HUES64 (cell line): ENCODE measurements at regions not wholly inside any gene's neighbourhood (a gene's known extent, or its start where the extent isn't known, plus 50 kb on each side); places are given as distances from the start of the nearest gene placed in this dataset.
A peak's percentile ranks its signal among the peaks of the same experiment; 100 is the strongest.
"Not testable (repeated sequence)": the region's sequence is repeated elsewhere in the genome, so short reads cannot be mapped to it uniquely, and the experiment has no call there.

Source experiments
- H3K27ac ChIP-seq: 2 replicates; pipeline ENCODE4 v1.7.0; 2013; ENCODE audit warnings: low read depth, low read length, inconsistent platforms
- H3K27me3 ChIP-seq: 2 replicates; pipeline ENCODE4 v1.6.1; 2013; ENCODE audit warnings: mild to moderate bottlenecking, low read length; ENCODE audit not compliant: insufficient read depth
- H3K36me3 ChIP-seq: 2 replicates; pipeline ENCODE4 v1.6.1; 2013; ENCODE audit warnings: mild to moderate bottlenecking, low read length; ENCODE audit not compliant: insufficient read depth
- H3K4me1 ChIP-seq: 2 replicates; pipeline ENCODE4 v1.6.1; 2013; ENCODE audit warnings: mild to moderate bottlenecking, low read length, moderate library complexity; ENCODE audit not compliant: insufficient read depth
- H3K4me3 ChIP-seq: 2 replicates; pipeline ENCODE4 v1.5.1; 2013; ENCODE audit warnings: mild to moderate bottlenecking, low read length, moderate library complexity
- H3K9ac ChIP-seq: 2 replicates; pipeline ENCODE4 v1.6.1; 2013; ENCODE audit warnings: mild to moderate bottlenecking, low read depth, low read length
- H3K9me3 ChIP-seq: 2 replicates; pipeline ENCODE4 v1.6.1; 2013; ENCODE audit warnings: low read depth, low read length; ENCODE audit not compliant: insufficient read depth
- WGBS: fragments of 150-250, 120-280 bp; methylation state at CpG from one replicate; pipeline ENCODE4 v1.1.7; 2013; ENCODE audit warnings: missing lambda C conversion rate; 5-methylcytosine and 5-hydroxymethylcytosine counted together

DNA sequence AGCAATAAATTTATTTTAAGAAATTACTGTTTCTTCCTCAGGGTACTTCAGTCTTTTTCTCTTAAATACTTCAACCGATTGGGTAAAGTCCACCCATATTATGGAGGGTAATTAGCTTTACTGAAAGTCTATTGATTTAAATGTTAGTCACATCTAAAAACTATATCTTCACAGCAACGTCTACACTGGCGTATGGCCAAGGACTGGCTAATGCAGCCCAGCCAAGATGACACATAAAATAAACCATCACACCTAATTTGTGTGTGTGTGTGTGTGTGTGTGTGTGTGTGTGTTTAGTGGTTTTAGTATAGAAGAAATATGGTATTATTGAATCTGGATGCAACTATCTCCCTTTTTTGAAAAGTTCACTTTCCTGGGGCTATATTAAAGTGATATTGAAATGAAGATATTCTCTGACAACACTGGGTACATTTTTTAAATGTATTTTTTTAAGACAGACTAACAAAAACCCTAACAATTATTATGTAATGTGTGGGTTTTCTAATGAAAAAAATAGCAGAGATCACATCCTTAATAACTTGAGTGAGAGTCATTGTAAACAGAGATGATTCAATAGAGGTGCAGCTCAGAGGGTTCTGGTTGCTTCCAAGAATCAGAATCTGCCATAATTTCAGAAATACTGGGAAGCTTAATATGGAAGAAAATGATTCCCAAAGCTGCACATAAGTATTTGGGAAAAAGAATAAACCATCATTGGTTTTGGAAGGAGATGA lies 584.2 kb upstream of the MBL2 start:
- H3K4me1 ChIP-seq, result peaks cover 24% of the 10 kb centered on the region
- 0 out of 2 replicates have a peak, but pooled peaks cover 2% of the 10 kb centered on the region for H3K9me3 ChIP-seq
- no peak overlapping the region for H3K9ac ChIP-seq
- no peak overlapping the region for H3K4me3 ChIP-seq
- WGBS, result no CpG with 5 or more reads among the region's 3 CpGs
- H3K36me3 ChIP-seq, result no peaks in the 10 kb centered on the region
- H3K27me3 ChIP-seq, result no peaks in the 10 kb centered on the region
- peak overlapping the region; percentile 81 for H3K27ac ChIP-seq

DNA sequence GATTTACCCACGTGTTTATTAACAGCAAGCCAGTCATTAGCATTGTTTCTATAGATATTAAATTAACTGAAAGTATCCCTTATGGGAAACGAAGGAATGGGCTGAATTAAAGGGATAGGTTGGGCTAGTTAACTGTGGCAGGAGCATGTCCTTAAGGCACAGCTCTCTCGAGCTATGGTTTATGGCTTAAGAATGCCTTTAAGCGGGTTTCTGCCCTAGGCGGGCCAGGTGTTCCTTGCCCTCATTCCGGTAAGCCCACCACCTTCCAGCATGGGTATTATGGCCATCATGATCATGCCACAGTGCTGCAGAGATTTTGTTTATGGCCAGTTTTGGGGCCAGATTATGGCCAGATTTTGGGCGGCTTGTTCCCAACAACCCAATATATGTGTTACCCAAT lies 569.9 kb upstream of the MBL2 start:
- H3K27ac ChIP-seq, H3K9ac ChIP-seq, H3K36me3 ChIP-seq, H3K4me3 ChIP-seq, H3K27me3 ChIP-seq, H3K9me3 ChIP-seq: not testable (repeated sequence)
- H3K4me1 ChIP-seq, result peaks cover 21% of the 10 kb centered on the region
- WGBS, result 95% methylated on average over 5 of the region's 7 CpGs

DNA sequence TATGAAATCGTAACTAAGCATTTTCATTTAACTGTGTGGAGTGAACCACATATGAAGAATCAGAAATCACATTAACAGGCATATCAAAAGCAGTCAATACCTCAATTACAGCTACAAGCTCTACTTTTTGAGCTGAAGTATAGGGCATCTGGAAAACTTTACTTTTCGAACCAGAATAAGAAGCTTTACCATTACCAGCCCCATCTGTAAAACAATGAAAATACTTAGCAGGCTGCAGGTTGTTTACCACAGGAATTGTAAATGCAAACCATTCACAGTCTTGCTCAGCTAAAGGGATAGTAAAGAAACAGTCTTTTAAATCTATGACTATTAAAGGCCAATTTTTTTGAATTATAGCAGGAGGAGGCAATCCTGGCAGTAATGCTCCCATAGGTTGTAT lies 565.6 kb upstream of the MBL2 start:
- Histone ChIP-seq H3K4me1 (peaks cover 13% of the 10 kb centered on the region), H3K9me3 (peaks cover 32% of the 10 kb centered on the region), H3K27ac (peak overlapping the region; percentile 75; the same call in 1 of the 2 replicates)
- not testable (repeated sequence) for H3K27me3 ChIP-seq, H3K36me3 ChIP-seq, H3K9ac ChIP-seq, H3K4me3 ChIP-seq
- 51% methylated on average over 2 of the region's 2 CpGs for WGBS

DNA sequence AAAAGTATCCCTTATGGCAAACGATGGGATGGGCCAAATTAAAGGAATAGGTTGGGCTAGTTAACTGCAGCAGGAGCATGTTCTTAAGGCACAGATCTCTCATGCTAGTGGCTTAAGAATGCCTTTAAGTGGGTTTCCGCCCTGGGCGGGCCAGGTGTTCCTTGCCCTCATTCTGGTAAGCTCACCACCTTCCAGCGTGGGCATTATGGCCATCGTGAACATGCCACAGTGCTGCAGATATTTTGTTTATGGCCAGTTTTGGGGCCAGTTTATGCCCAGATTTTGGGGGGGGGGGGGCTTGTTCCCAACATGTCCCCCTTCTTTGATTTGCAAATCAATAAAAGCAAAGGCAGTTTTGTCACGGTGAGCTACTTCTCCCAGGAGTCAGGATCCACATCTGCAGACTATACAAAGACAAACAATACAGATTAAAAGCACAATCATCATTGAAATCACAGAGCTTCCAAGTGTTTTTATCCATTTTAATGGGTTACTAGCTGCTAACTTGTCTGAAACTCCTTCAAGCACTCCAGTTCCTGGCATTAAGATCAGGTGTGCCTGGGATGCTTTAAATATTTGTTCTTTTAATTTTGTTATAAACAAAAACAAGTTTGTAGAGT lies 563.3 kb upstream of the MBL2 start:
- not testable (repeated sequence) for H3K36me3 ChIP-seq, H3K4me3 ChIP-seq, H3K27me3 ChIP-seq, H3K27ac ChIP-seq, H3K9ac ChIP-seq
- whole genome bisulfite sequencing, result 95% methylated on average over 5 of the region's 6 CpGs
- peaks cover 13% of the 10 kb centered on the region for H3K4me1 ChIP-seq
- H3K9me3 ChIP-seq, result peaks cover 36% of the 10 kb centered on the region

DNA sequence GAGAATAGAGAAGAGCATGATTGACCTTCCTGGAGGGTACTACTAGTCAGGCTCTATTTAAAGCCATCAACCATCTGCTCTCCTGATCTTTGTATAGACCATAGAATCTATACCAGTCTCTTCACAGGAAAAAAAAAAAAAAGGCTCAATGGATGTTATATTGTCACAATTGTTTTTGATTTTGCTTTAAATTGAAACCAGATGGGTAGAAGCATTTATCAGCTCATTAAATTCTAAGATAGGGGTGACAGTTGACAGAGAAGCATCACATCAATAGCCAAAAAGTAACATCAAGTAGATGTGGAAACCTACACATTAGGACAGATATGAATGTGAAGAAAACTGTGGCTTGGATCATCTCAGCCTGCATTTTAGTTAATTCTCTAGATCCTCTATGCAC lies 558.9 kb upstream of the MBL2 start:
- Histone ChIP-seq H3K9ac (no peak overlapping the region), H3K27me3 (no peaks in the 10 kb centered on the region), H3K9me3 (peaks cover 28% of the 10 kb centered on the region), H3K36me3 (peaks cover 6% of the 10 kb centered on the region; the same call in 1 of the 2 replicates), H3K27ac (no peak overlapping the region), H3K4me3 (no peak overlapping the region), H3K4me1 (no peaks in the 10 kb centered on the region)

DNA sequence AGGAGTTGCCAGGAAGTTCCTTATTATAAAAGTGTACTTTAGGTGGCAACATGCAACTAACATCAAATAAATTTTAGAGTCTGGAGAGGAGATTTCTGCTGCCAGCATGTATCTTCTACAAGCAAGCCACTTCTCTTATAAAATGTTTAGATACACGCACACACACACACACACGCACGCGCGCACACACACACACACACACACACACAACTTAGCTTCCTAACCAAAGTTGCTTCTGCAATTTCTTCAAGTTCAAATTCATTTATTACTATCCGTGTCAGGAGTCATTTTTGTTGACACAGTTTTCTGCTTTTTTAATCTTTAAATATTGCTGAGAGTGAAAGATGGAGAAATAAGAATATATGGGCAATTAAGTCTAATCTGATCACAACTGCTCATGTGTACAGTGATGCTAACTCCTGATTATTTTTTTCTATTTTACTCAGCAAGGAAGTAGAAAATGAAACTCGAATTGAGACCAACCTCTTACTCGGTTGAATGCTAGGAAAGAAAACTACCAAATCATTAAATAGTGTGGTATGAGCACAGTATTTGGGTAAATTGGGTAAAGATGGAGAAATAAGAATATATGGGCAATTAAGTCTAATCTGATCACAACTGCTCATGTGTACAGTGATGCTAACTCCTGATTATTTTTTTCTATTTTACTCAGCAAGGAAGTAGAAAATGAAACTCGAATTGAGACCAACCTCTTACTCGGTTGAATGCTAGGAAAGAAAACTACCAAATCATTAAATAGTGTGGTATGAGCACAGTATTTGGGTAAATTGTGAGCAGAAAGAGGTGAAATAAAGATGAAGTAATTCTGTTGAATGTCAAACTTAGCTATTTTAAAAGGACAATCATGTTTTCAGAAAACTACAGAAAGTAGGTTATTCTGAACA lies 554.1 kb upstream of the MBL2 start:
- H3K36me3 ChIP-seq, H3K27ac ChIP-seq, H3K4me1 ChIP-seq, H3K9me3 ChIP-seq, H3K4me3 ChIP-seq, H3K27me3 ChIP-seq, H3K9ac ChIP-seq: not testable (repeated sequence)
- 72% methylated on average over 6 of the region's 10 CpGs for WGBS

DNA sequence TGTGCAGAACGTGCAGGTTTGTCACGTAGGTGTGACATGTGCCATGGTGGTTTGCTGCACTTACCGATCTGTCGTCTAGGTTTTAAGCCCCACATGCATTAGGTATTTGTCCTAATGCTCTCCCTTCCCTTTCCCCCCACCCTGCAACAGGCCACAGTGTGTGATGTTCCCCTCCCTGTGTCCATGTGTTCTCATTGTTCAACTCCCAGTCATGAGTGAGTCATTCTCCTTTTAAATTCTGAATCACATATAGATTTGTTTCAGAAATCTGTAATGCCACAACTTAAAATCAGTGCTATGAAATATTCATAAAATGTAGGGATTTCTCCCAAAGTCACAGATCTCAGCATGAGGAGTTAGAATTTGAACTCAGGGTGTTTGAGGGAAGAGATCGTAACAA lies 552.5 kb upstream of the MBL2 start:
- Histone ChIP-seq H3K9me3 (no peaks in the 10 kb centered on the region), H3K9ac (no peak overlapping the region), H3K4me3 (no peak overlapping the region), H3K27me3 (no peaks in the 10 kb centered on the region), H3K36me3 (no peaks in the 10 kb centered on the region), H3K27ac (no peak overlapping the region), H3K4me1 (no peaks in the 10 kb centered on the region)
- WGBS, result 85% methylated on average over 4 of the region's 5 CpGs

DNA sequence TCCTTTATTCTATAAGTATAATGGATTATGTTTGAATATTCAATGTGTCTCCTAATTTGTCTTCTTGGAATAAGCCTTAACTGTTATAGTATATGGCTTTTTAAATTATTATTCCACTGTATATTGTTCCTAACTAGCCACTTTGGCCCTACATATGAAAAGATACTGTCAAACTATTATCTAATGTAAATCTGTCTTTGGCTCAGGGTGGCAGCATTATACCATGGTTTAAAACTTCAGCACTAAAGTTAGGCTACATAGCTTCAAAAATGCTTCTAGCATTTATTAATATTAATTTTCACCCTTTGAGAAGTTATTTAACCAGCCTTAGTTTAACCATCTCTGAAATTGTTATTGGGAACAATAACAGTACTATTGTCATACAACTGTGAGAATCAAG lies 543.1 kb upstream of the MBL2 start:
- Histone ChIP-seq H3K36me3 (no peaks in the 10 kb centered on the region), H3K4me1 (peaks cover 34% of the 10 kb centered on the region), H3K4me3 (no peak overlapping the region), H3K9me3 (no peaks in the 10 kb centered on the region), H3K27me3 (no peaks in the 10 kb centered on the region), H3K9ac (no peak overlapping the region), H3K27ac (peak overlapping the region; percentile 63; the same call in 1 of the 2 replicates)

DNA sequence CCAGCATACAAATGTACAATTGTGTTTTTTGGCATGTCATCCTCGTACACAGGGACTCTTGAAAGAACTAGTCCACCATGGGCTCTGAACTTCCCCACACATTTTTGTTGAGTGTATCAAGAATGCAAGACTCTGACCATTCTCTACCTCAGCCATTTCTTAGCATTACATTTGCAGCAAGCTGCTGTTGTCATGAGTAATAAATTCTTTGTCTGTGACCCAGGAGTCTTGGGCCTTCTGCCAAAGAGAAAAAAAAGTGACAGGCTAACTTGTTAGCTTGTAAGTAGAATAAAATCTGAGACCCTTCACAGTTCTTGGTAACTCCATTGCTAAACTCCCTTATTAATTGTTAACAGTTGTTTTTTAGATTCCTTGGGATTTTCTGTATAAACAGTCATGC lies 542.3 kb upstream of the MBL2 start:
- no peaks in the 10 kb centered on the region for H3K9me3 ChIP-seq
- H3K4me1 ChIP-seq, result peaks cover 34% of the 10 kb centered on the region
- no peaks in the 10 kb centered on the region for H3K36me3 ChIP-seq
- peak overlapping the region; percentile 63; the same call in 1 of the 2 replicates for H3K27ac ChIP-seq
- peak overlapping the region; percentile 11; the same call in 1 of the 2 replicates for H3K9ac ChIP-seq
- no peak overlapping the region for H3K4me3 ChIP-seq
- 87% methylated on average over 1 of the region's 1 CpG for WGBS
- H3K27me3 ChIP-seq, result no peaks in the 10 kb centered on the region

DNA sequence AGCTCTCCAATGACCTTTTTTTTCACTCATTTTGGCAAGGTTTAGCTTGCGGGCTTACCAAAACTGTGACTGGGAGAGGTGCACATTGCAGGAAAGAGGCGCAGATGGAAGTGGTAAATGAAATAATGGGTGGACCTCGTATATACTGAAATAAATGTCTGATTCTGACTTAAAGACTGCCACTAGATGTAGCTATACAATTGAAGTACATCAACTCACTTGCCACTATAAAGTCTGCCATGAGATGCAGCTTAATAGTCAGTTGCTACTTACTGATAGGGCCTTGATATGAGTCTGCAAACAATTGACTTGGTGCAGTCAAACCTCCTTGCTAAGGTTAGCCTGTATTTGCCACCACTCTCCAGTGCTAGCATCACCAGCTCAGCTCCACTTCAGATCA lies 525.9 kb upstream of the MBL2 start:
- Histone ChIP-seq H3K27ac (no peak overlapping the region), H3K9me3 (peaks cover 5% of the 10 kb centered on the region), H3K9ac (no peak overlapping the region), H3K4me3 (no peak overlapping the region), H3K36me3 (no peaks in the 10 kb centered on the region), H3K4me1 (no peaks in the 10 kb centered on the region), H3K27me3 (no peaks in the 10 kb centered on the region)
- 97% methylated on average over 3 of the region's 3 CpGs for WGBS

DNA sequence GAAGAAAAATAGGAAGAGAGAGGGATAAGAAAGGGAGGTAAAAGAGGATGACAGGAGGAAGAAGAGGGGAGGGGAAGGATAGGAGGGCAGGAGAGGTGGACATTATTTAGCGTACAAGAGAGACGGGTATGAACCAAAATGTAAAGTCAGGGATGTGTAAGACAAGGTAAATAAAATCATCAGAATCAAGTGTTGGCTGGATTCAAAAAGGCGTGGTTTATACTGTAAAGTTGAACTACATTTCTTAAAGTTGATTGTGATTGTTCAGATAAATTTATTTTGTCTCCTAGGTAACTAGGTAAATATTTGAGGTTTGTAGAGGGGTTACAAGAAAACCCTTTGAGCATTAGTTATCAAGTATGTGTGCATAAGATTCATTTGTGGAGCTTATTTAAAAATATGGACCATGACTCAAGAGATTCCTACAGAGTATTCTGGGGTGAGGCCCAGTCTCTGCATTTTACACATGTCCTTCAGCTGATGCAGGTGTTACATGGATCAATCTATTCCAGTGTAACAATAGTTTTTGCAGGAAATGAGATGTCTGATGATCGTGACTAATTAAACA lies 512.1 kb upstream of the MBL2 start:
- Histone ChIP-seq H3K4me3 (no peak overlapping the region), H3K27ac (no peak overlapping the region), H3K36me3 (no peaks in the 10 kb centered on the region), H3K9me3 (no peaks in the 10 kb centered on the region), H3K9ac (no peak overlapping the region), H3K4me1 (no peaks in the 10 kb centered on the region), H3K27me3 (no peaks in the 10 kb centered on the region)
- WGBS, result 97% methylated on average over 4 of the region's 4 CpGs
